HG02870 (cell line): ENCODE measurements at regions not wholly inside any gene's neighbourhood (a gene's known extent, or its start where the extent isn't known, plus 50 kb on each side); places are given as distances from the start of the nearest gene placed in this dataset.
"Not testable (repeated sequence)": the region's sequence is repeated elsewhere in the genome, so short reads cannot be mapped to it uniquely, and the experiment has no call there.

ENCODE experiments used
- ATAC-seq: cut with Tn5 transposase; IDR thresholded peaks from one replicate; pipeline ENCODE4 v1.9.1; 2021; ENCODE audit warnings: mild to moderate bottlenecking, moderate library complexity; ENCODE audit not compliant: unreplicated experiment

- ATAC-seq = not testable (repeated sequence)
These were observed 871.7 kb downstream of the IGSF11 start for GRCh38 chr3:118162627-118163588.

GRCh38 chr3:118165413-118165812, 869.2 kb downstream of the IGSF11 start:
- ATAC-seq = no peak

- no peak for ATAC-seq
These were observed 867.1 kb downstream of the IGSF11 start for GRCh38 chr3:118167571-118167970.

GRCh38 chr3:118168175-118168574, 866.5 kb downstream of the IGSF11 start:
- ATAC-seq = no peak

GRCh38 chr3:118171236-118171852, 863.3 kb downstream of the IGSF11 start:
- no peak for ATAC-seq

GRCh38 chr3:118180853-118181252, 853.8 kb downstream of the IGSF11 start:
- no peak for ATAC-seq

GRCh38 chr3:118181274-118181673, 853.4 kb downstream of the IGSF11 start:
- no peak for ATAC-seq

GRCh38 chr3:118186051-118186450, 848.6 kb downstream of the IGSF11 start:
- no peak for ATAC-seq

- no peak for ATAC-seq
These were observed 847.4 kb downstream of the IGSF11 start for GRCh38 chr3:118187221-118187620.

- no peak for ATAC-seq
These were observed 838.5 kb downstream of the IGSF11 start for GRCh38 chr3:118196183-118196582.

- ATAC-seq = no peak
These were observed 835.6 kb downstream of the IGSF11 start for GRCh38 chr3:118199044-118199443.

GRCh38 chr3:118204052-118204656, 830.5 kb downstream of the IGSF11 start:
- ATAC-seq = no peak

- no peak for ATAC-seq
These were observed 827.4 kb downstream of the IGSF11 start for GRCh38 chr3:118207271-118207670.

- no peak for ATAC-seq
These were observed 826.0 kb downstream of the IGSF11 start for GRCh38 chr3:118208642-118209041.

GRCh38 chr3:118213892-118214291, 820.8 kb downstream of the IGSF11 start:
- ATAC-seq = no peak

- no peak for ATAC-seq
These were observed 808.4 kb downstream of the IGSF11 start for GRCh38 chr3:118226206-118226605.

GRCh38 chr3:118227191-118227590, 807.5 kb downstream of the IGSF11 start:
- ATAC-seq = no peak

GRCh38 chr3:118228151-118228550, 806.5 kb downstream of the IGSF11 start:
- ATAC-seq = no peak

GRCh38 chr3:118229196-118229595, 805.5 kb downstream of the IGSF11 start:
- no peak for ATAC-seq

- no peak for ATAC-seq
These were observed 803.1 kb downstream of the IGSF11 start for GRCh38 chr3:118231578-118231977.

GRCh38 chr3:118239253-118239652, 795.4 kb downstream of the IGSF11 start:
- ATAC-seq = no peak

- no peak for ATAC-seq
These were observed 789.9 kb downstream of the IGSF11 start for GRCh38 chr3:118244761-118245160.
